GF-D8 (cell line): ENCODE measurements at regions not wholly inside any gene's neighbourhood (a gene's known extent, or its start where the extent isn't known, plus 50 kb on each side); places are given as distances from the start of the nearest gene placed in this dataset.
A peak's percentile ranks its signal among the peaks of the same experiment; 100 is the strongest.
"Not testable (repeated sequence)": the region's sequence is repeated elsewhere in the genome, so short reads cannot be mapped to it uniquely, and the experiment has no call there.

Experiments used
- DNase-seq: peaks from one replicate; lab custom pipeline; 2025; lab: John Stamatoyannopoulos, UW

DNA sequence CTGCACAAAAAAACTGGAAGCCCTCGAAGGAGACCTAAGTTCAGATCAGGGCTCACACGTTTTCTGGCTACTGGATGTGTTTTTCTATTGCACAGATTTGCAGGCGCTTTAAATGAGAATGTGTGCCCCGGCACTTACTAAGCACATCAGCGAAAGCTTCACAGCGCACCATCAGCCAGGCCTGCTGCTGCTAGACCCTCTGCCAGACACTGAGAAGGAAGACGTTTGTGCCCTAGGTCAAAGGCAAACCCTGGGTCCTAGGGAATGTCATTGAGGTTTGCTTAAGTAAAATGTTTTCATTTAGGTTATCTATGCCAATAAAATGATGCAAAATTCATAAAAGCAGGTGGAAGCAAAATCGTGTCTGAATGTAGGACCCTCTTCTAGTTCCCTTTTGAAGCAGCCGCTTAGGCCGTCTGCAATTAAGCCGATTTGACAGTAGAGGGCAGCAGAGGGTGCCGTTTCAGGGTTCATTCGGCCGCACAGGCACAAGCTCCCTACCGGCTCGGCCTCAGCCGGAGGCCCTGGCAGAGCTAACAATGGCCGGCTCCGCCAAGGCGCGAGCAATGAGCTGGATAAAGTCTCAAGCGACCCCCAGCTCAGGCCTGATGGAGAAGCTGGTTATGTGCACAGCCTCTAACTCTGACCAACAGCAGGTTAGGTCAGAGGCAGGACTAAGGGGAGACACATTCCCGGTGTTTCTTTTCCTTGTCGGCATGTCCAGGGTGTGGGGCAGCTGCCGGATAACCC is 107.2 kb upstream of the FOXA2 start:
- no peak for DNase-seq

DNA sequence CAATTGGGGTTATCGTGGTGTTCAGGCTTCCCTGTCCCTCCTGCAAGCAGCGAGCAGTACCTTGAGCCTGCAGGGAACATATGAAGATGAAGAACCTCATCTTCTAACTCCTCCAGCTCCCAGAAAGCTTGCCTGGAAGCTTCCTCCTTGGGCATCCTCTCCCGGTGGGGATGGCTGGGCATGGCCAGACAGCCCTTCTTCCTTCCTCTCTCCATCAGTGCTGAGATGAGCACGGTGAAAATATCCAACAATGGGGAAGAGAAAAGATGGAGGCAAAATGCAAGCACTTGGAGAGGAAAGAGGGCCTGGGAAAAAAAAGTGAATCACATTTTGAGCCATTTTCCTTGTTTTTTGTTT is 107.7 kb upstream of the FOXA2 start:
- no peak for DNase-seq

DNA sequence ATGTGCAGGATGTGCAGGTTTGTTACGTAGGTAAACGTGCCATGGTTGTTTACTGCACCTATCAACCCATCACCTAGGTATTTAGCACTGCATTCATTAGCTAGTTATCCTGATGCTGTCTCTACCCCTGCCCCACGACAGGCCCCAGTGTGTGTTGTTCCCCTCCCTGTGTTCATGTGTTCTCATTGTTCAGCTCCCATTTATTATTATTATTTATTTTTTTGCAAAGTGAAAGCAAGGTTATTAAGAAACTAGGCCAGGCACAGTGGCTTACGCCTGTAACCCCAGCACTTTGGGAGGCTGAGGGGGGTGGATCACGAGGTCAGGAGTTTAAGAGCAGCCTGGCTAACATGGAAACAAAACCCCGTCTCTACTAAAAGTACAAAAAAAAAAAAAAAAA is 108.2 kb upstream of the FOXA2 start:
- DNase-seq, result not testable (repeated sequence)

DNA sequence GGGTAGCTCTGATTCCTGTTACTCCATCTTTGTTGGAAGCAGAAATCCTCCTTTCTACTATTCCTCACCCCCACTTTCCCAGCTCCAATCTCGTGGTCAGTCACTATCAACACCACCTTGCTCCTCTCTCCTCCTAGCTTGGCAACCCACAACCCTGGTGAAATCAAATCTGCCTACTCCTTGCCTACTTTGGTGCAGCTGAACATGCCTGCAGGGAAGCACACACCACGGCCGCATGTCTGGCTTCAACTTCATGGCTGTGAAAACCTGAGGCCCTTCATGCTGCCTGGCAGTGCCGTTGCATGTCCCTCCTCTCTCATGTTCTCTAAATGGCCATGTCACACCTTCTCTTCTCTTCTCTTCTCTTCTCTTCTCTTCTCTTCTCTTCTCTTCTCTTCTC is 112.4 kb upstream of the FOXA2 start:
- DNase-seq, result no peak

DNA sequence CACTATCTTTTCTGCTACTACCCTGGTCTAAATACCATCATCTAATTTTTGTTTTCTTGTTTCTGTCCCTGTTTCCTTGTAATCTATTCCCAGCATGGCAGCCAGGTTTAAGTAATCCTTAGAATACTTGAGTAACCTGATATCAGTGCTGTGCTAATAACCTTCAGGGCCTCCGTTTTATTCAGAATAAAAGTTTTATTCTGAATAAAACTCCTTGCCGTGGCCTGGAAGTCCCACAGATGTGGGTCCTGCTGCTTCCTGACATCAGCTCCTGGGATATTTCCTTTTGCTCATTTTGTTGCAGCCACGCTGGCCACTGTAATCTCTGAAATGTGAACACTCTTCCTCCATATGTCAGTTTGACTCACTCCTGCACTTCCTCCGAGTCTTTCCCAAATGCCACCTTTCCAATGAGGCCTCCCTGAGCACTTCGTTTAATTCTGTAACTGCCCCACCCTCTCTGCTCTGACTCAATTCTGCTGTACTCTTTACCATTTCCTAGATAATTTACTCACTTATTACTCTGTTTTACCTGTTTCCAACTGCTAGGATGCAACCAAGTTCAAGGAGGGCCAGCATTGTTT is 114.0 kb upstream of the FOXA2 start:
- DNase-seq, result no peak

DNA sequence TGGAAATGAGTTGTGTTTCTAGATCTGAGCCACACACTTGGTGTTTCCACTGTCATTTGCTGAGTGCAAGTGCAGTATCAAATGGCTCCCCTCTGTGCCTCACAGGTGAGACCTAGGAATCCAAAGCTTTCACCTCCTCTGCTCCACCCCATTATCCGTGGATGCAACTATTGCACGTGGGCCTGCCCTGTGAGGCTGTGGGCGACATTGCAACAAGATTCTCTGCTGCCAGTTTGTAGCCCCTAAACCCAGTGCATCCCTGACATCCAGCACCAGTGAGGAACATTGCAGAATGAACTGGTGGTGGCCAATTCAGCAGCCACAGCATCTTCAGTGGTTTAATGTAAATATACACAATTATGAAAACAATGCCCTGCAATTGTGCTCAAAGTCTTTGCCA is 115.0 kb upstream of the FOXA2 start:
- no peak for DNase-seq

DNA sequence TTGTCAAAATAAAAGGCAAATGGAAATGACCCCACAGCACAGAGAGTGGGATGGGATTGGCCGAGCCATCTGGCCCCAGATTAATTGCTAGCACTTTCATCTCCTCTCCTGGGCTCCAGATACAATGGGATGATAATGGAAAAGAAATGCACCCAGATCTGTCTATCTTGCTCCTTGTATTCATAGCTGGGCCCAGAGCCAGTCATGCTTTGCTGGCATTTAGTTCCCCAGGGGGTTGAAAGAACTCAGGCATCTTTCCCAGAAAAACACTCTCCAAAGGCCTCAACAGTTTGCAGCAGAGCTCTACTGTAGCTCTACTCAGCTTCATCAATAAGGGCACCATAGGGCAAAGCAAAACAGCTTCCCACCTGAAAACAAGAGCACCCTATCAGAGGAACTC is 116.0 kb upstream of the FOXA2 start:
- DNase-seq, result no peak

DNA sequence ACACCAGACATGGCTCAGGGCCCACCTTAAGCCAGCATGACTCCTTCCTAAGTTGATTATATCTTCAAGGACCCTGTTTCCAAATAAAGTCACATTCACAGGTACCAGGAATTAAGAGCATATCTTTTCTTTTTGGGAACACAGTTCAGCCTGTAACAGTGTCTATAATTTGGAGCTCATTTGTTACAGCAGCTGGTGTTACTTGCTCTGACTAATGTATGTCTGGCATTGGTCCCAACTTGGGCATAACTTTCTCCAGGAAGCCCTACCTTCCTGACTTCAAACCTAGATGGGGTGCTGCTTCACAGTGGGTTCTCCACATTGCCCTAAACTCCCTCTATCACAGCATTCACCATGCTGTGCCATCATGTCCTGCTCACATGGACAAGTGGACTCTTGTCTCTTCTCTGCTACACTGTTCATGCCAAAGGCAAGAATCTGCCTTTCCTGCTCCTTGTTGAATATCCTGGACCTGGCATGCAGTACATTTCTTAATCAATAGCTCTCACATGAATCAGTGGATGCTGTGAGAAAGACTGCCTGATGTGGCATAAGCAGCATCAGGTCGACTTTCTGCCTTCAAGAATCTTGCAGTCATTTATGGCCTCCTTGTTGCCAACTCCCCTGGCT is 117.4 kb upstream of the FOXA2 start:
- no peak for DNase-seq

DNA sequence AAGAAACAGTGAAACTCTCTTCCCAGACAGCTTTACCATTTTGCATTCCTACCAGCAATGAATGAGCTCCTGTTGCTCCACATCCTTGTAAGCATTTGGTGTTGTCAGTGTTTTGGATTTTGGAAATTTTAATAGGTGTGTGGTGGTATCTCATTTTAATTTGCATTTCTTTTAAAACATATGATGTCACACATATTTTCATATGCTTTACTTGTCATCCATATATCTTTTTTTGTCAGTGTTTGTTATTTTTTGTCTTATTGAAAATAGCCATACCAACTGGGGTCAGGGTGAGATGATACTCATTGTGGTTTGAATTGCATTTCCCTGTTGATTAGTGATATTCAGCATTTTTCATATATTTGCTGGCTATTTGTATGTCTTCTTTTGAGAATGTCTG is 119.5 kb upstream of the FOXA2 start:
- no peak for DNase-seq

DNA sequence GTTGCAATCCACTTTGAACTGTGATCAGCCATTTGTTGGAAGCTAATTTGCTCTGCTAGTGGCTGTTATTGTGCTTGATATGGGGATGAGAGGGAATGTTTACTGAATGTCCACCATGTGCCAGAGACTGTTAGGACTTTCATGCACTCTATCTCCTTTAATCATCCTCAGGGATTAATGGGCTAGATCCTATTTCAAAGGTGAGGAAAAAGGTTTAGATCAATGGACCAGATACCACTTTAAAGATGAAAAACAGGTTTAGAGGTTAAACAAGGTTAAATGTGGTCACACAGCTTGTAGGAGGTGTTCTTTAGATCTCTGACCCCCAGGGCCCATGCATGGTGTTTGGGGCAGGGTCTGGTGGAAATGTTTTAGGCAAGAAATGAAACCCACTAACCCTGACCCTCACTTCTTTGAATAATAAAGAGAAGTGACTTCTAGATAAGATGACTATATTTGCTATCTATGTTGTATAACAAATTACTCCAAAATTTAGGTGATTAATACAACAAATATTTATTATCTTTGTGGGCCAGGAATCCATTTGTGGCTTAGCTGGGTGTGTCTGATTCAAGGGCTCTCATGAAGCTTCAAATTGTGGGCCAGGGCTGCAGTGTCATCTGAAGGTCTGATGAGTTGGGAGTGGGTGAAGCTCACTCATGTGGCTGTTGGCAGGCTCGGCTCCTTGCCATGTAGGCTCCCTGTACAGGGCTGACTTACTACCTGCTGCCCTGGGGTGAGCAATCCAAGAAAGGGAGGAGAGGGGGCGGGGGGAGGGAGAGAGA is 127.8 kb upstream of the FOXA2 start:
- DNase-seq, result no peak

DNA sequence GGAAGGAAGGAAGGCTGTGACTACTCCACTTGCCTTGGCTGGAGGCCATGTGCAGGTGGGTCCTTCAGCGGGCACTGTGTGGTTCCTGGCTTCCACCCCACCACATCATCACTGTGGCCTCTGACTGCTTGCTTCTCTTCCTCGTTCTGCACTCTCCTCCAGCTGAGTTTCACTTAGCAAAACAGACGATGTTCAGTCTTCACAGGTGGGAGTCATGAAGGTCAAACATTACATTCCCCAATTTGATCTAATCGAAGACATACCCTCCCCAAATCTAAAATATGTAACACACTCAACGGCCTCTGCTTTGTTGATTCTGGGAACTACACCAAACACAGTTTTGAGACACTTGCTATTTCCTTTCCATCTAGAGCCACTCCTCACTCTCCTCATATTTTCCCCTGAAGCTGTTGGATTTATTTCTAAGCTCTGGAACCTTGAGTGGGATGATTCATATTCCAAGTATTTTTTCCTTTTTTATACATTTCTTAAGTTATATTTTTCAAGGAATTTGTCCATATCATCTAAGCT is 132.5 kb upstream of the FOXA2 start:
- peak; percentile 49 for DNase-seq

DNA sequence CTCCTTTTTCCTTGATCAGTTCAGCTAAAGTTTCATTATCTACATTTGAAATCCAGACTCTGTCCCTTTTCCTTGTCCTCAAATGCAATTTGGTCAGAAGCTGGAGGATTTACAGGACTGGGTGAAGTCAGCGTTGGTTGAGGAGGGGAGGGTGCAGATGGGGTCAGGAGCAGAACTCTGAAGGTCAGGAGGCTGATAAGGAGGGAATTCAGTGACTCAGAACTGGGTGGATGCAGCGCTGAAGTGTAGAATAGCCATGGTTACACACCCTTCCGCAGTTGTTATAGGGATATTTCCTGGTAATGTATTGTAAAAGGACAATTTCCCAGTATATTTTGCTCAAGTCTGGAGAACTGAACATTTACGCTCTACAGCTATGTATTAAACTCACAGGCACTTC is 133.1 kb upstream of the FOXA2 start:
- no peak for DNase-seq

DNA sequence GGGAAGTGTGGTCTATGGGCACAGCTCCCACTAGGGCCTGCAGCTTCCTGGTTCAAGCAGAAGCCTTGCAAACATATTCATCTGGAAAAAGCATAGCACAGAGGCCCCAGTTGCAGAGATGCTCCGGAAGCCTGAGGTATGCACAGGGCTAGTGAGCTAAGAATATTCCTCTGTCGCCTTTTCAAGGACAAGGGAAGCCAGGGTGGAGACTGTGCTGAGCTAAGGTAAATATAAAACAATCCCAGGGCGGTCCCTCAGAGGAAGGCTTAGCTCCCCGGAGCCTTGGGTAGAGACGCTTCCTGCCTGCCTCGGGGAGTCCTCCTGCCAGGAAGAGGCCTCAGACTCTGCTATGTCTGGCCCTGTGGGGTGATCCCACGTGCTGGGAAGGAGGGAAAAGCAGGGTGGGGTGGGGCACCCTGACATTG is 134.8 kb upstream of the FOXA2 start:
- no peak for DNase-seq

DNA sequence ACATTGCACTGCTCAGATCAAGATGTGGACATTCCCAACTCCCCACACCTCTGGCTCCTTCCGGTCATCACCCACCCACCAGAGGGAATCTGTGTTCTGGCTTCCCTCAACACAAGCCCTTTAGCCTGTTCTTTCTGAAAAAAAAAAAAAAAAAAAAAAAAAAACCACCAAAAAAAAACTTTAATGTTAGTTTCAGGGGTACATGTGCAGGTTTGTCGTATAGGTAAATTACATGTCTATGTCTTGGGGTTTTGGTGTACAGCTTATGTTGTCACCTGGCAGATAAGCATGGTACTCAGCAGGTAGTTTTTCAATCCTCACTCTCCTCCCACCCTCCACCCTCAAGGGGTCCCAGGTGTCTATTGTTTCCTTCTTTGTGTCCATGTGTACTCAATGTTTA is 135.8 kb upstream of the FOXA2 start:
- DNase-seq, result no peak

DNA sequence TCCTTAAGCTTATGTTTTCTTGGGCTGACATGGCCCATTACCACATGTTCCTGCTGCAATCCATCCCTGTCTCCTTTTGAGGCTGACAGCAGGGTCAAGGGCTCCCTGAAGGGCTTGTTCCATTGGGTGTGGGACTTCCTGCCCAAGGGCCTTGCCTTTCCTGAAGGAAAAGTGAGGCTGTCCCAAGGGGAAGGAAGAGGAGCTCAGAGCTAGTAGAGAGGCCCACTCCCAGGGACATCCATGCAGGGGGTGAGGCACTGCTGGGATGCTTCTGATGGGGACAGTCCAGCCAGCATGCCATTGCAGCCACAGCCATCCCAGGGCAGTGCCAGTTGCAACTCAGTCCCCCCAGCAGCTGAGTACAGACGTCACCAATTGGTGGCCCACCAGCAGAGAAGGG is 138.4 kb upstream of the FOXA2 start:
- DNase-seq, result no peak

DNA sequence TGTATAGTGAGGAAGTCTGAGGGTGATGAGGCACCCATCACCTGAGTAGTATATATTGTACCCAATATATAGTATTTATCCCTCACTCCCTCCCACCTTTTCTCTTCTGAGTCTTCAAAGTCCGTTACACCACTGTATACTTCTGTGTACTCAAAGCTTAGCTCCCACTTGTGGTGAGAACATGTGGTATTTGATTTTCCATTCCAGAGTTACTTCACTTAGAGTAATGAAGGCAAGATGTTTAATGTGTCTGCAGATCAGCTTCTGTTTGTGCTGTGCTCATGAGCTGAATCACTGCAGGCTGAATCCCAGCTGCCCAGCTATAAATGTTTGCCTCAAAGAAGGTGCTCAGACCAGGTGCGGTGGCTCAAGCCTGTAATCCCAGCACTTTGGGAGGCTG is 139.3 kb upstream of the FOXA2 start:
- DNase-seq, result no peak

DNA sequence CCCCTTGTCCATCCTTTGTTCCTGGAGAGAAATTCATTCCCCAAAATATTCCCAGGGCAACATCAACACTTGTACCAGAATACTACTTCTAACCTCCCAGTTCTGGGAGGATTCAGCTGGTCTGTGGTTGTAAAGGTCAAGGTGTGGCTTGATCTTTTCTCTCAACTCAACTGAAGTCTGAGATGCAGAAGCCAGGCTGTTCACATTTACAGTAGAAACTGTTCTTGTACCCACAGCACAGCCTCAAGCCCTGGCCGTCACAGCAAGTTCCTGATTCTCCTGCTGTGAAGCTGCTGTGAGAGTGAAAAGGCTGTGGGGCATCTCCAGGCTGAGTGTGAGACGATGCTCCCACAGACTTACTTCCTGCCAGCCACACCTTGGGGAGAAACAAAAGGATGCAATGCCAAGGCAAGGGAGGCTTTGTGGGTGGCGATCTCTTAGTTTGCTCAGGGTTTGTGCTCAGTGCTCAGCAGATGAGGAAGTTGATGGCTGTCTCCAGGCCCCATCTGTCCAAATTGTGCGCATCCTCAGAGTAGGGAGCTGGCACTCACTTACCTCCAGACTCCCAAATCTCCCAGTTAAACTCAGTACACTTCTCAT is 143.9 kb upstream of the FOXA2 start:
- no peak for DNase-seq

DNA sequence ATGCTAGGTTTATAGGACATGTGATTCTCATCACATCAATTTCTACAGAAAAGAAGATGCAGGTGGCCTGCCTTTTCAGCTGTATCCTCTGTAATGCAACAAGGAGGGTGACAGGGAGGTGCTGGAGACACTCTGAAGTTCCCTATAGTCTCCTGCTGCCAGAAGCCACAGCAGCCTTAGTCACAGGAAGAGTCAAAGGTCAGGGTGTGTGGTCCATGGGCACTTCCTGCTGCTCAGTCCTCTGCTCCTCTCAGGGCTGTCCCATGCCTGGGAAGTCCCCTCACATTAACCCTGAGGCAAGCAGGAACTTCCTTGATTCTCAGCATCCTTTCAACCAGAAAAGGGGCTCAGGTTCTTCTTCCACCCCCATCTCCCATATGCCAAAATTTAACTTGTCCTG is 144.8 kb upstream of the FOXA2 start:
- DNase-seq, result no peak

DNA sequence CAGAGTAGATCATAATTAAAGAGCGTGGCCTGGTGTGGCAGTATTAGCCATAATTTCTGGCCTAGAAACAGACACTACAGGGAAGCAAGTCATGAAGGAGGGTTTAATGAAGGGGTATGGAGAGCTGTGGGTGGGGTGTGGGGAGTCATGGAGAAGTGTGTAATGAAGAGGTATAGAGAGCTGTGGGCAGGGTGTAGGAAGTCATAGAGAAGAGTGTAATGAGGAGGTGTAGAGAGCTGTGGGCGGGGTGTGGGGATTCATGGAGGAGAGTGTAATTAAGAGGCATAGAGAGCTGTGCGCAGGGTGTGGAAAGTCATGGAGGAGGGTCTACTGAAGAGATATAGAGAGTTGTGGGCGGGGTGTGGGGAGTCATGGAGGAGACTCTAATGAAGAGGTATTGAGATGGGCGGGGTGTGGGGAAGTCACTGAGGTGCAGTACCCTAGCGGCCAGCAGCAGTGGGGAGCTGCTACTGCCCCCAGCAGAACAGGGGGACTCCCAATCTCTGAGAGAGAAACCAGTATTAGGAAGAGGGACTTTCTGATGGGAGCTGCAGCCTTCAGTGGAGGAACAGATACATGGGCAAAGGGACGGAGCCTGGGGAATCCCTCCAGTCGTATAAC is 145.4 kb upstream of the FOXA2 start:
- DNase-seq, result no peak

DNA sequence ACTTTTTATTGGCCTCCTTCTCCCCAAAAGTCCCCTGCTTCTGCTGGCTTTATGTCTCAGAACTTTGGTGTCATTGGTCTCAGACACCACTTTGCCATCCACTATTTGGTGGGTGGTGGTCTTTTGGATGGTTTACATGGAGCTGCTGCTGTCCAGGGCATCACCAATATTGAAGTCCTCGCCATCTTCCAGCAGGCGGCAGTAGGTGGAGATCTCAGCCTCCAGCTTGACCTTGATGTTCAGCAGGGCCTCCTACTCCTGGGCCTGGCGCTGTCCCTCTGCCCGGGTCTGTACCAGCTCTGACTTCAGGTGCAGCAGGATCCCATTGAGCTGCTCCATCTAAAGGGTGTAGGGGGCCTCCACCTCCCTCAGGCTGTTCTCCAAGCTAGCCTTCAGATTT is 148.4 kb upstream of the FOXA2 start:
- DNase-seq, result no peak

DNA sequence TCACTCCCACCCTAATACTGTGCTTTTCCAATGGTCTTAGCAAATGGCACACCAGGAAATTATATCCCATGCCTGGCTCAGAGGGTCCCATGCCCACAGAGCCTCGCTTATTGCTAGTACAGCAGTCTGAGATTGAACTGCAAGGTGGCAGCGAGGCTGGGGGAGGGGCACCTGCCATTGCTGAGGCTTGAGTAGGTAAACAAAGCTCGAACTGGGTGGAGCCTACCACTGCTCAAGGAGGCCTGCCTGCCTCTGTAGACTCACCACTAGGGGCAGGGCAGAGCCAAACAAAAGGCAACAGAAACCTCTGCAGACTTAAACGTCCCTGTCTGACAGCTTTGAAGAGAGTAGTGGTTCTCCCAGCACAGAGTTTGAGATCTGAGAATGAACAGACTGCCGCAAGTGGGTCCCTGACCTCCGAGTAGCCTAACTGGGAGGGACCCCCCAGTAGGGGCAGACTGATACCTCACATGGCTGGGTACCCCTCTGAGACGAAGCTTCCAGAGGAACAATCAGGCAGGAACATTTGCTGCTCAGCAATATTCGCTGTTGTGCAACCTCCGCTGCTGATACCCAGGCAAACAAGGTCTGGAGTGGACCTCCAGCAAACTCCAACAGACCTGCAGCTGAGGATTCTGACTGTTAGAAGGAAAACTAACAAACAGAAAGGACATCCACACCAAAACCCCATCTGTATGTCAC is 150.7 kb upstream of the FOXA2 start:
- not testable (repeated sequence) for DNase-seq
